GM10248 (cell line): ENCODE measurements at regions not wholly inside any gene's neighbourhood (a gene's known extent, or its start where the extent isn't known, plus 50 kb on each side); places are given as distances from the start of the nearest gene placed in this dataset.
"Not testable (repeated sequence)": the region's sequence is repeated elsewhere in the genome, so short reads cannot be mapped to it uniquely, and the experiment has no call there.

ENCODE experiments used
- CTCF ChIA-PET: fragments of 300-600 bp; sonication (Branson Sonifier 250); formaldehyde crosslinking; extraction: SDS; loops from one replicate; lab custom pipeline; 2021; ENCODE audit warnings: antibody characterized with exemption; lab: Yijun Ruan, JAX
- POLR2A ChIA-PET: fragments of 350-650 bp; sonication (Branson Sonifier 250); formaldehyde crosslinking; extraction: SDS; loops from one replicate; lab custom pipeline; 2020; ENCODE audit warnings: antibody characterized with exemption; lab: Yijun Ruan, JAX
- DNase-seq: peaks from one replicate; pipeline ENCODE4 v3.0.0; 2012; ENCODE audit errors: extremely low spot score
- CTCF ChIP-seq: IDR thresholded peaks from 2 replicates; pipeline ENCODE4 v1.5.1; 2012; ENCODE audit warnings: mild to moderate bottlenecking, low read depth; ENCODE audit errors: extremely low read depth, missing control alignments, control extremely low read depth

GRCh38 chr5:4023091-4023752 lies 427.6 kb downstream of the IRX1 start:
- DNase-seq: no peak
- ChIA-PET CTCF (no interaction called here), POLR2A (no interaction called here)
- no peak for TF ChIP-seq CTCF

DNA sequence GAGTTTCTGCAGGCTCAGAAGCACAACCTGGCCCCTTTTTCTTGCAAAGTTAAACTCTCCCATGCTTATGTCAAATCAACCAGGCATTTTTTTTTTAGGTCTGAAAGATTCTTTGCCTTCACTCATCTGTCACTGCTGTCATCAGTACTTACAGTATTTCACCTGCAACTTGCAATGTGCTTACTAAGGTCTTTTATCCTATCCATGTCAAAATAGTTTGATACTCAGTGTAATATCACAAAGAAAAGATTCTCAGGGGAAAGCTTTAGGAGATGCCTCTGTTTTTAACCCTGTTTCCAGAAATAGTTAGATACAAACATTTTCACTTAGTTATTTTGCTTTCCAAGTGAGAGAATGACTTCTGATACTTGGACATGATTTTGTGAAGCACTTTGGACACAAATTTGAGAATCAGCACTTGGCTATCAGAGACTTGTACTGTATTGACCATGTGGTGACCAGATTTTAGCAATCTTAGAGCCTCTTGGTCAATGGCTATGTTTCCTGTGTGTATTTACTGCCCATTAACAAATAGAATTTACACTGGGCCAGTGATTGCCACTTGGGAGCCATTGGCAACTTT lies 428.2 kb downstream of the IRX1 start:
- no peak for TF ChIP-seq CTCF
- ChIA-PET CTCF (no interaction called here), POLR2A (no interaction called here)
- DNase-seq: no peak

- no peak for DNase-seq
- CTCF ChIA-PET: no interaction called here
- no peak for TF ChIP-seq CTCF
- POLR2A ChIA-PET: no interaction called here
Measured at GRCh38 chr5:4027088-4027734, 431.6 kb downstream of the IRX1 start.

GRCh38 chr5:4028384-4028783 lies 432.8 kb downstream of the IRX1 start:
- ChIA-PET CTCF (no interaction called here), POLR2A (no interaction called here)
- TF ChIP-seq CTCF: no peak
- no peak for DNase-seq

DNA sequence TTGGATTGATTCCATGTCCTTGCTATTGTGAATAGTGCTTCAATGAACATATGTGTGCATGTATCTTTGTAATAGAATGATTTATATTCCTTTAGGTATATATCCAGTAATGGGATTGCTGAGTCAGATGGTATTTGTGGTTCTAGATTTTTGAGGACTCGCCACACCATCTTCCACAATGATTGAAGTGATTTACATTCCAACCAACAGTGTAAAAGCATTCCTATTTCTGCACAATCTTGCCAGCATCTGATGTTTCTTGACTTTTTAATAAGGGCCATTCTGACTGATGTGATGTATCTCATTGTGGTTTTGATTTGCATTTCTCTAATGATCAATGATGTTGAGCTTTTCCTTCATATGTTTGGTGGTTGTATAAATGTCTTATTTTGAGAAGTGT lies 437.9 kb downstream of the IRX1 start:
- POLR2A ChIA-PET, DNase-seq, CTCF ChIA-PET: not testable (repeated sequence)

DNA sequence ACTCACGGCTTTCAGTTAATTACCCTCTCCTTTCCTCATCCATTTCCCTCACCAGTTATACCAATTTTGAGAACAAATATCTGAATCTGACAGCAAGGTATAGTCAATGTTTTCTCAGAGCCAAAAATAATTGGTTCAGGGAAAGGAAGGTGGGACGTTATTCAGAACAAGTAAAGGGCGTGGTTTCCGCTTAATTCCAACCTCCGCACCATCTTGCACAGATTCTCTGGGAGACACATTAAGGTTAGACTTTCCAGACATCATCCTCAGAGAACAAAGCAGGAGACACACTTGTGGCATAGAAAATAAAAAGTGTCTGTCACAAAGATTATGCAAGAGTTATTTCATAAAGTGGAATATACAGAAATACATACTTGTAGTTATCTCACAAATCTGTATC lies 441.2 kb downstream of the IRX1 start:
- POLR2A ChIA-PET: no interaction called here
- TF ChIP-seq CTCF: no peak
- CTCF ChIA-PET: no interaction called here
- no peak for DNase-seq

- no peak for DNase-seq
- no peak for TF ChIP-seq CTCF
- POLR2A ChIA-PET: no interaction called here
- CTCF ChIA-PET: no interaction called here
Measured at GRCh38 chr5:4038994-4039393, 443.4 kb downstream of the IRX1 start.
